HEK293 (cell line): ENCODE measurements at regions not wholly inside any gene's neighbourhood (a gene's known extent, or its start where the extent isn't known, plus 50 kb on each side); places are given as distances from the start of the nearest gene placed in this dataset.

Experiments
- CTCF ChIA-PET: fragments of 350-600 bp; formaldehyde crosslinking; extraction: SDS; loops from one replicate; lab custom pipeline; 2021; ENCODE audit warnings: antibody characterized with exemption; lab: Yijun Ruan, JAX
- POLR2A ChIA-PET: fragments of 300-600 bp; formaldehyde crosslinking; extraction: SDS; loops from one replicate; lab custom pipeline; 2020; ENCODE audit warnings: antibody characterized with exemption, inconsistent platforms; lab: Yijun Ruan, JAX
- H3K27ac ChIP-seq: fragments of 200-500 bp; sonication (Bioruptor generic); 2 replicates; pipeline ENCODE4 v1.5.1; 2014; ENCODE audit warnings: low read depth, low read length, control low read depth, inconsistent platforms; ENCODE audit errors: extremely low read depth
- H3K36me3 ChIP-seq, 2 experiments: fragments of 200-500 bp in 1 of 2; sonication (Bioruptor generic) in 1 of 2; 1 replicate in 1 of 2; 2 replicates in 1 of 2; pipeline ENCODE4 v1.5.1; 2014 to 2017; ENCODE audit warnings: inconsistent platforms in 2 of 2, low read length in 2 of 2; ENCODE audit not compliant: control insufficient read depth in 2 of 2, insufficient read depth in 1 of 2
- H3K4me1 ChIP-seq: fragments of 200-500 bp; sonication (Bioruptor generic); 2 replicates; pipeline ENCODE4 v1.5.1; 2014; ENCODE audit warnings: mild to moderate bottlenecking, low read length, inconsistent platforms; ENCODE audit not compliant: control insufficient read depth, insufficient read depth
- H3K4me3 ChIP-seq: 2 replicates; pipeline ENCODE4 v1.5.1; 2011; ENCODE audit warnings: low read depth, mild to moderate bottlenecking, control low read depth, low read length, moderate library complexity
- H3K9me3 ChIP-seq: fragments of 200-500 bp; sonication (Bioruptor generic); 2 replicates; pipeline ENCODE4 v1.5.1; 2014; ENCODE audit warnings: low read depth, low read length, inconsistent platforms; ENCODE audit not compliant: control insufficient read depth, insufficient read depth
- GLIS2 ChIP-seq: fragments of 450-650 bp; formaldehyde crosslinking; IDR thresholded peaks from 2 replicates; pipeline ENCODE4 v1.5.1; 2016; ENCODE audit warnings: missing biosample characterization, missing genetic modification characterization
- HOXC10 ChIP-seq: sonication (generic); formaldehyde crosslinking; IDR thresholded peaks from 2 replicates; pipeline ENCODE4 v1.8.1; 2023; ENCODE audit warnings: mild to moderate bottlenecking, missing genetic modification reagents
- IKZF3 ChIP-seq: fragments of 450-650 bp; IDR thresholded peaks from 2 replicates; pipeline ENCODE4 v1.5.0; 2018; ENCODE audit warnings: missing biosample characterization, mild to moderate bottlenecking, missing genetic modification characterization, moderate library complexity
- KLF8 ChIP-seq: fragments of 450-650 bp; formaldehyde crosslinking; IDR thresholded peaks from 2 replicates; pipeline ENCODE4 v1.5.1; 2016; ENCODE audit warnings: missing biosample characterization, missing genetic modification characterization
- OSR2 ChIP-seq: fragments of 450-650 bp; formaldehyde crosslinking; IDR thresholded peaks from 2 replicates; pipeline ENCODE4 v1.5.1; 2016; ENCODE audit warnings: missing biosample characterization, missing genetic modification characterization
- SCRT1 ChIP-seq: fragments of 450-650 bp; formaldehyde crosslinking; IDR thresholded peaks from 2 replicates; pipeline ENCODE4 v1.5.1; 2016; ENCODE audit warnings: missing biosample characterization, missing genetic modification characterization, borderline replicate concordance
- SP2 ChIP-seq: fragments of 450-650 bp; formaldehyde crosslinking; IDR thresholded peaks from 2 replicates; pipeline ENCODE4 v1.5.1; 2016; ENCODE audit warnings: missing biosample characterization, missing genetic modification characterization
- SP3 ChIP-seq: fragments of 450-650 bp; formaldehyde crosslinking; IDR thresholded peaks from 2 replicates; pipeline ENCODE4 v1.5.1; 2016; ENCODE audit warnings: missing biosample characterization, missing genetic modification characterization
- ZBTB8A ChIP-seq: fragments of 450-650 bp; formaldehyde crosslinking; IDR thresholded peaks from 2 replicates; pipeline ENCODE4 v1.5.1; 2016; ENCODE audit warnings: missing biosample characterization, missing genetic modification characterization
- ZNF132 ChIP-seq: fragments of 450-650 bp; formaldehyde crosslinking; IDR thresholded peaks from 2 replicates; pipeline ENCODE4 v1.5.1; 2017; ENCODE audit warnings: missing biosample characterization, missing genetic modification characterization, borderline replicate concordance
- ZNF138 ChIP-seq: fragments of 450-650 bp; formaldehyde crosslinking; IDR thresholded peaks from 2 replicates; pipeline ENCODE4 v1.5.1; 2016; ENCODE audit warnings: missing biosample characterization, missing genetic modification characterization, borderline replicate concordance
- ZNF155 ChIP-seq: fragments of 450-650 bp; formaldehyde crosslinking; IDR thresholded peaks from 2 replicates; pipeline ENCODE4 v1.5.1; 2016; ENCODE audit warnings: missing biosample characterization, missing genetic modification characterization
- ZNF16 ChIP-seq: fragments of 450-650 bp; formaldehyde crosslinking; IDR thresholded peaks from 2 replicates; pipeline ENCODE4 v1.5.1; 2016; ENCODE audit warnings: low read depth, missing biosample characterization, missing genetic modification characterization
- ZNF239 ChIP-seq: fragments of 450-650 bp; formaldehyde crosslinking; IDR thresholded peaks from 2 replicates; pipeline ENCODE4 v1.5.1; 2016; ENCODE audit warnings: missing biosample characterization, missing genetic modification characterization
- ZNF266 ChIP-seq: fragments of 450-650 bp; formaldehyde crosslinking; IDR thresholded peaks from 2 replicates; pipeline ENCODE4 v1.5.1; 2016; ENCODE audit warnings: missing biosample characterization, missing genetic modification characterization, low read depth
- ZNF521 ChIP-seq: fragments of 450-650 bp; formaldehyde crosslinking; IDR thresholded peaks from 2 replicates; pipeline ENCODE4 v1.5.1; 2017; ENCODE audit warnings: missing biosample characterization, mild to moderate bottlenecking, missing genetic modification characterization
- ZNF548 ChIP-seq: fragments of 450-650 bp; formaldehyde crosslinking; IDR thresholded peaks from 2 replicates; pipeline ENCODE4 v1.5.1; 2016; ENCODE audit warnings: missing biosample characterization, missing genetic modification characterization
- ZNF623 ChIP-seq: fragments of 450-650 bp; formaldehyde crosslinking; IDR thresholded peaks from 2 replicates; pipeline ENCODE4 v1.5.1; 2016; ENCODE audit warnings: missing biosample characterization, missing genetic modification characterization
- ZNF624 ChIP-seq: fragments of 450-650 bp; formaldehyde crosslinking; IDR thresholded peaks from 2 replicates; pipeline ENCODE4 v1.5.1; 2017; ENCODE audit warnings: missing biosample characterization, missing genetic modification characterization
- ZNF768 ChIP-seq: fragments of 450-650 bp; formaldehyde crosslinking; IDR thresholded peaks from 2 replicates; pipeline ENCODE4 v1.5.1; 2018; ENCODE audit warnings: missing biosample characterization, mild to moderate bottlenecking, missing genetic modification characterization
- ZNF785 ChIP-seq: fragments of 450-650 bp; formaldehyde crosslinking; IDR thresholded peaks from 2 replicates; pipeline ENCODE4 v1.5.1; 2016; ENCODE audit warnings: missing biosample characterization, missing genetic modification characterization
- TF ChIP-seq, protein P1 (sequence below): fragments of 450-650 bp; formaldehyde crosslinking; IDR thresholded peaks from 2 replicates; pipeline ENCODE4 v1.5.1; 2016; ENCODE audit warnings: missing biosample characterization, missing genetic modification characterization, borderline replicate concordance
- TF ChIP-seq, protein P2 (sequence below): fragments of 450-650 bp; formaldehyde crosslinking; IDR thresholded peaks from 2 replicates; pipeline ENCODE4 v1.5.1; 2016; ENCODE audit warnings: missing biosample characterization, missing genetic modification characterization, low read depth
- TF ChIP-seq, protein P3 (sequence below): fragments of 450-650 bp; formaldehyde crosslinking; IDR thresholded peaks from 2 replicates; pipeline ENCODE4 v1.5.1; 2016; ENCODE audit warnings: missing biosample characterization, missing genetic modification characterization
- TF ChIP-seq, protein P4 (sequence below): fragments of 450-650 bp; formaldehyde crosslinking; IDR thresholded peaks from 2 replicates; pipeline ENCODE4 v1.5.1; 2017; ENCODE audit warnings: missing biosample characterization, missing genetic modification characterization
- TF ChIP-seq, protein P5 (sequence below): fragments of 450-650 bp; formaldehyde crosslinking; IDR thresholded peaks from 2 replicates; pipeline ENCODE4 v1.5.1; 2016; ENCODE audit warnings: missing biosample characterization, missing genetic modification characterization
- TF ChIP-seq, protein P6 (sequence below): fragments of 450-650 bp; formaldehyde crosslinking; IDR thresholded peaks from 2 replicates; pipeline ENCODE4 v1.5.1; 2016; ENCODE audit warnings: missing biosample characterization, missing genetic modification characterization

DNA sequence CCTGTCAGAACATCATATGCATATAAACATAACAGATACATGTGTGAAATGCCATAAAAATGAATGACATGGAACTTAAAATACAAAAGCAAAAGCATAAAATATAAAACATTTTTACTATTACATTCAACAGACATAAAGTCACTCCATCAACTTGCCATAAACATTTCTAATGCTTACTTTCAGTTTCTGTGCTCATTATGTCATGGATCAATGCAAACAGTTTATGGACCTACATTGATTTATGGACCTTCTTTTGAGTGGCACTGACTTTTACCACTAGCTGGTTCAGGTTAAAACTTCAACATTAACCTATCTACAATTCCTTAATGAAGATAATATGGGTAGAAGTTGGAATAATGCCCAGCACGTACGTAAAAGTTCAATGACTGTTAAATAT, 577.4 kb upstream of the LMCD1 start:
- ChIA-PET CTCF (no interaction called here), POLR2A (no interaction called here)
- Histone ChIP-seq H3K9me3 (no peaks in the 10 kb centered on the region), H3K27ac (no peak overlapping the region), H3K4me3 (no peak overlapping the region), H3K4me1 (no peaks in the 10 kb centered on the region), H3K36me3 (no peaks in the 10 kb centered on the region)
- TF ChIP-seq, protein P1, sequence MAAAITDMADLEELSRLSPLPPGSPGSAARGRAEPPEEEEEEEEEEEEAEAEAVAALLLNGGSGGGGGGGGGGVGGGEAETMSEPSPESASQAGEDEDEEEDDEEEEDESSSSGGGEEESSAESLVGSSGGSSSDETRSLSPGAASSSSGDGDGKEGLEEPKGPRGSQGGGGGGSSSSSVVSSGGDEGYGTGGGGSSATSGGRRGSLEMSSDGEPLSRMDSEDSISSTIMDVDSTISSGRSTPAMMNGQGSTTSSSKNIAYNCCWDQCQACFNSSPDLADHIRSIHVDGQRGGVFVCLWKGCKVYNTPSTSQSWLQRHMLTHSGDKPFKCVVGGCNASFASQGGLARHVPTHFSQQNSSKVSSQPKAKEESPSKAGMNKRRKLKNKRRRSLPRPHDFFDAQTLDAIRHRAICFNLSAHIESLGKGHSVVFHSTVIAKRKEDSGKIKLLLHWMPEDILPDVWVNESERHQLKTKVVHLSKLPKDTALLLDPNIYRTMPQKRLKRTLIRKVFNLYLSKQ (tag by site-specific recombination) = no peak
- TF ChIP-seq ZNF785 = no peak
- TF ChIP-seq SP2 = no peak
- no peak for TF ChIP-seq ZNF138 (tag by site-specific recombination)
- no peak for TF ChIP-seq OSR2 (tag by site-specific recombination)
- no peak for TF ChIP-seq ZNF548
- TF ChIP-seq ZNF155 (tag by site-specific recombination) = no peak
- TF ChIP-seq ZBTB8A = no peak
- TF ChIP-seq SCRT1 = no peak
- TF ChIP-seq, protein P2, sequence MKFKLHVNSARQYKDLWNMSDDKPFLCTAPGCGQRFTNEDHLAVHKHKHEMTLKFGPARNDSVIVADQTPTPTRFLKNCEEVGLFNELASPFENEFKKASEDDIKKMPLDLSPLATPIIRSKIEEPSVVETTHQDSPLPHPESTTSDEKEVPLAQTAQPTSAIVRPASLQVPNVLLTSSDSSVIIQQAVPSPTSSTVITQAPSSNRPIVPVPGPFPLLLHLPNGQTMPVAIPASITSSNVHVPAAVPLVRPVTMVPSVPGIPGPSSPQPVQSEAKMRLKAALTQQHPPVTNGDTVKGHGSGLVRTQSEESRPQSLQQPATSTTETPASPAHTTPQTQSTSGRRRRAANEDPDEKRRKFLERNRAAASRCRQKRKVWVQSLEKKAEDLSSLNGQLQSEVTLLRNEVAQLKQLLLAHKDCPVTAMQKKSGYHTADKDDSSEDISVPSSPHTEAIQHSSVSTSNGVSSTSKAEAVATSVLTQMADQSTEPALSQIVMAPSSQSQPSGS (tag by site-specific recombination) = no peak
- TF ChIP-seq ZNF132 (tag by site-specific recombination) = no peak
- no peak for TF ChIP-seq ZNF239 (tag by site-specific recombination)
- no peak for TF ChIP-seq ZNF623 (tag by site-specific recombination)
- no peak for TF ChIP-seq ZNF16 (tag by site-specific recombination)
- TF ChIP-seq KLF8 (tag by site-specific recombination) = no peak
- TF ChIP-seq ZNF624 = no peak
- no peak for TF ChIP-seq ZNF521 (tag by site-specific recombination)

DNA sequence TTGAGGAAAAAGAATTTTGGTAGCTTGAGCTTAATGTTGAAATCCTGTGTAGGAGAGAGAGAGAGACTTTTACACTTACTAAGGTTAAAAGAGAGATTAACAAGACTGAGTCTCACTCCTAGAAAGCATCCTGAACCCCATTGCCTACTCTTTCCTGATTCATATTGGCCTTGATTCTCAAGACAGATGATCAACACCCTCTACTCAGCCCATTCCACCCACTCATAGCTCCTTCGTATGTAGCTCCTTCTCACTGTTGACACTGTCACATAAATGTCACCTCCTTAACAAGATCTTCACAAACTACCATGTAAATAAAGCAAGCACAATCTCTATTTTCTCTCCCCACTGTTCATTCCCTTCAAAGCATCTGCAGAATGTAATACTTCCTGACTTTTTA, 574.6 kb upstream of the LMCD1 start:
- no peak overlapping the region for H3K27ac ChIP-seq
- POLR2A ChIA-PET = no interaction called here
- H3K36me3 ChIP-seq = no peaks in the 10 kb centered on the region
- CTCF ChIA-PET = no interaction called here
- H3K4me3 ChIP-seq = no peak overlapping the region
- no peaks in the 10 kb centered on the region for H3K9me3 ChIP-seq
- H3K4me1 ChIP-seq = no peaks in the 10 kb centered on the region
- TF ChIP-seq, protein P3, sequence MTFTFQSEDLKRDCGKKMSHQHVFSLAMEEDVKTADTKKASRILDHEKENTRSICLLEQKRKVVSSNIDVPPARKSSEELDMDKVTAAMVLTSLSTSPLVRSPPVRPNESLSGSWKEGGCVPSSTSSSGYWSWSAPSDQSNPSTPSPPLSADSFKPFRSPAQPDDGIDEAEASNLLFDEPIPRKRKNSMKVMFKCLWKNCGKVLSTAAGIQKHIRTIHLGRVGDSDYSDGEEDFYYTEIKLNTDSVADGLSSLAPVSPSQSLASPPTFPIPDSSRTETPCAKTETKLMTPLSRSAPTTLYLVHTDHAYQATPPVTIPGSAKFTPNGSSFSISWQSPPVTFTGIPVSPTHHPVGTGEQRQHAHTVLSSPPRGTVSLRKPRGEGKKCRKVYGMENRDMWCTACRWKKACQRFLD (tag by site-specific recombination) = no peak
- TF ChIP-seq IKZF3 (tag by site-specific recombination) (no peak), HOXC10 (CRISPR knock-in tag) (no peak), SP3 (tag by site-specific recombination) (no peak), GLIS2 (tag by site-specific recombination) (no peak), ZNF266 (tag by site-specific recombination) (no peak), ZNF768 (no peak)
- TF ChIP-seq, protein P4, sequence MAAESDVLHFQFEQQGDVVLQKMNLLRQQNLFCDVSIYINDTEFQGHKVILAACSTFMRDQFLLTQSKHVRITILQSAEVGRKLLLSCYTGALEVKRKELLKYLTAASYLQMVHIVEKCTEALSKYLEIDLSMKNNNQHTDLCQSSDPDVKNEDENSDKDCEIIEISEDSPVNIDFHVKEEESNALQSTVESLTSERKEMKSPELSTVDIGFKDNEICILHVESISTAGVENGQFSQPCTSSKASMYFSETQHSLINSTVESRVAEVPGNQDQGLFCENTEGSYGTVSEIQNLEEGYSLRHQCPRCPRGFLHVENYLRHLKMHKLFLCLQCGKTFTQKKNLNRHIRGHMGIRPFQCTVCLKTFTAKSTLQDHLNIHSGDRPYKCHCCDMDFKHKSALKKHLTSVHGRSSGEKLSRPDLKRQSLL (tag by site-specific recombination) = no peak
- TF ChIP-seq, protein P5, sequence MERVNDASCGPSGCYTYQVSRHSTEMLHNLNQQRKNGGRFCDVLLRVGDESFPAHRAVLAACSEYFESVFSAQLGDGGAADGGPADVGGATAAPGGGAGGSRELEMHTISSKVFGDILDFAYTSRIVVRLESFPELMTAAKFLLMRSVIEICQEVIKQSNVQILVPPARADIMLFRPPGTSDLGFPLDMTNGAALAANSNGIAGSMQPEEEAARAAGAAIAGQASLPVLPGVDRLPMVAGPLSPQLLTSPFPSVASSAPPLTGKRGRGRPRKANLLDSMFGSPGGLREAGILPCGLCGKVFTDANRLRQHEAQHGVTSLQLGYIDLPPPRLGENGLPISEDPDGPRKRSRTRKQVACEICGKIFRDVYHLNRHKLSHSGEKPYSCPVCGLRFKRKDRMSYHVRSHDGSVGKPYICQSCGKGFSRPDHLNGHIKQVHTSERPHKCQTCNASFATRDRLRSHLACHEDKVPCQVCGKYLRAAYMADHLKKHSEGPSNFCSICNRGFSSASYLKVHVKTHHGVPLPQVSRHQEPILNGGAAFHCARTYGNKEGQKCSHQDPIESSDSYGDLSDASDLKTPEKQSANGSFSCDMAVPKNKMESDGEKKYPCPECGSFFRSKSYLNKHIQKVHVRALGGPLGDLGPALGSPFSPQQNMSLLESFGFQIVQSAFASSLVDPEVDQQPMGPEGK (tag by site-specific recombination) = no peak
- TF ChIP-seq, protein P6, sequence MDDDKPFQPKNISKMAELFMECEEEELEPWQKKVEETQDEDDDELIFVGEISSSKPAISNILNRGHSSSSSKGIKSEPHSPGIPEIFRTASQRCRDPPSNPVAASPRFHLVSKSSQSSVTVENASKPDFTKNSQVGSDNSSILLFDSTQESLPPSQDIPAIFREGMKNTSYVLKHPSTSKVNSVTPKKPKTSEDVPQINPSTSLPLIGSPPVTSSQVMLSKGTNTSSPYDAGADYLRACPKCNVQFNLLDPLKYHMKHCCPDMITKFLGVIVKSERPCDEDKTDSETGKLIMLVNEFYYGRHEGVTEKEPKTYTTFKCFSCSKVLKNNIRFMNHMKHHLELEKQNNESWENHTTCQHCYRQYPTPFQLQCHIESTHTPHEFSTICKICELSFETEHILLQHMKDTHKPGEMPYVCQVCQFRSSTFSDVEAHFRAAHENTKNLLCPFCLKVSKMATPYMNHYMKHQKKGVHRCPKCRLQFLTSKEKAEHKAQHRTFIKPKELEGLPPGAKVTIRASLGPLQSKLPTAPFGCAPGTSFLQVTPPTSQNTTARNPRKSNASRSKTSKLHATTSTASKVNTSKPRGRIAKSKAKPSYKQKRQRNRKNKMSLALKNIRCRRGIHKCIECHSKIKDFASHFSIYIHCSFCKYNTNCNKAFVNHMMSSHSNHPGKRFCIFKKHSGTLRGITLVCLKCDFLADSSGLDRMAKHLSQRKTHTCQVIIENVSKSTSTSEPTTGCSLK = no peak
